ENCODE measurements at regions not wholly inside any gene's neighbourhood (a gene's known extent, or its start where the extent isn't known, plus 50 kb on each side); places are given as distances from the start of the nearest gene placed in this dataset.

DNA sequence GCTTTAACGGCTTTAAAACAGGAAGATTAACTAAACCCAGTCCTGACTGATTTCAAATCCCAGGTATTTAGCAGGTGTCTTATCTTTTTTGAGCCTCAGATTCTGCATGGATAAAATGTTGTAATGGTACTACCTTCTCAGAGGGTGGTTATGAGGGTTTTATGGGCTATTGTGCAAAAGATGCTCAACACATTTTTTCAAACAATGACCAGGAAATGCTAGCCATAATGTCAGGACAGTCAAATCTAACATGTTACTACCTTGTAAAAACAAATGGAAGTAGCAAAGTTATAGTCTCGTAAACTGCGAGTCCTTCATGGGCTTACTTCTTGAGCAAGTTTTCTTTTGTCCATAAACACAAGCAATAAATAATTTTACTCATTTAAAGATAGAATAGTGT, 162.1 kb upstream of the TFPI start:
- no peak for TF ChIP-seq EZH2phosphoT487 (IDR thresholded peaks at IDR 0.05; ENCODE audit: borderline replicate concordance, low read depth, low read length)
- TF ChIP-seq, protein P1, sequence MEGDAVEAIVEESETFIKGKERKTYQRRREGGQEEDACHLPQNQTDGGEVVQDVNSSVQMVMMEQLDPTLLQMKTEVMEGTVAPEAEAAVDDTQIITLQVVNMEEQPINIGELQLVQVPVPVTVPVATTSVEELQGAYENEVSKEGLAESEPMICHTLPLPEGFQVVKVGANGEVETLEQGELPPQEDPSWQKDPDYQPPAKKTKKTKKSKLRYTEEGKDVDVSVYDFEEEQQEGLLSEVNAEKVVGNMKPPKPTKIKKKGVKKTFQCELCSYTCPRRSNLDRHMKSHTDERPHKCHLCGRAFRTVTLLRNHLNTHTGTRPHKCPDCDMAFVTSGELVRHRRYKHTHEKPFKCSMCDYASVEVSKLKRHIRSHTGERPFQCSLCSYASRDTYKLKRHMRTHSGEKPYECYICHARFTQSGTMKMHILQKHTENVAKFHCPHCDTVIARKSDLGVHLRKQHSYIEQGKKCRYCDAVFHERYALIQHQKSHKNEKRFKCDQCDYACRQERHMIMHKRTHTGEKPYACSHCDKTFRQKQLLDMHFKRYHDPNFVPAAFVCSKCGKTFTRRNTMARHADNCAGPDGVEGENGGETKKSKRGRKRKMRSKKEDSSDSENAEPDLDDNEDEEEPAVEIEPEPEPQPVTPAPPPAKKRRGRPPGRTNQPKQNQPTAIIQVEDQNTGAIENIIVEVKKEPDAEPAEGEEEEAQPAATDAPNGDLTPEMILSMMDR (conservative IDR thresholded peaks at IDR 0.05; ENCODE audit: low read length), result no peak
- H2AFZ ChIP-seq (ENCODE audit: low read length), result no peak overlapping the region
- no peak overlapping the region for H3K4me2 ChIP-seq (ENCODE audit: low read length)
- POLR2A ChIA-PET, result no interaction called here
- H3K79me2 ChIP-seq (ENCODE audit: insufficient read depth, low read depth, low read length), result no peaks in the 10 kb centered on the region
- DNase-seq (ENCODE audit: low spot score), result no peak
- no peaks in the 10 kb centered on the region for H3K9me3 ChIP-seq (ENCODE audit: low read length)
- no peaks in the 10 kb centered on the region for H3K36me3 ChIP-seq (ENCODE audit: insufficient read depth, low read length)
- intact Hi-C loops (cut with micrococcal nuclease; ENCODE audit: unreplicated experiment), result no loop called here
- no peaks in the 10 kb centered on the region for H3K9me2 ChIP-seq (ENCODE audit: insufficient read depth, low read length)
- no peak overlapping the region for H3K27ac ChIP-seq (ENCODE audit: low read depth, low read length, poor library complexity, severe bottlenecking)
- H3K4me1 ChIP-seq (ENCODE audit: insufficient read depth, low read length, poor library complexity, severe bottlenecking), result no peaks in the 10 kb centered on the region
- no peaks in the 10 kb centered on the region for H4K20me1 ChIP-seq (ENCODE audit: insufficient read depth, low read length)
- CTCF ChIA-PET (ENCODE audit: unreplicated experiment), result no interaction called here
- no TSS peak for BruUV-seq (replicated peaks)
- no peak overlapping the region for H3K4me3 ChIP-seq (ENCODE audit: low read depth, low read length, poor library complexity, severe bottlenecking)

DNA sequence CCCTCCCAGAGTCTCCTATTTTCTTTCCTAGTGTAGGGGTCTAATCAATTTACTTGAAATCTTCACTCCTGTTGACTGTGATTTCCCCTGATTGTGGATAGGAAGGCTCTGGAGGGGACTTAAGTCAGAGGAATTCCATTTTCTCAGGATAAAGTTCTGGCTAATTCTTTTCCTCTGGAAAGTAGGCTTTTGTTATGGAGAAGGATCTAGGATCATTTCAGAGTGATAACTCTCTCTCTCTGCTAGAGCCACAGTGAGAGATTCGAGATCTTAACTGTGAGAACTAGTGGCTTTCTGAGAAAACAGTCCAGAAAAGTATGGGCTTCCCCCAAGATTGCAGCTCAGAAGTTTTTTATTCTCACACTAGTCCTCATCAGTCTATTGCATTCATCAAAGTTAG, 163.9 kb upstream of the TFPI start:
- H3K9me3 ChIP-seq (ENCODE audit: low read length), result no peaks in the 10 kb centered on the region
- H3K4me1 ChIP-seq (ENCODE audit: insufficient read depth, low read length, poor library complexity, severe bottlenecking), result no peaks in the 10 kb centered on the region
- BruUV-seq (replicated peaks), result no TSS peak
- POLR2A ChIA-PET, result interaction anchor here (0.8 to 1.6 kb wide), 3 partner anchors 8 to 25 kb away, joined by 3 to 4 read pairs (median 4); no protein-coding TSS in a partner anchor
- H3K36me3 ChIP-seq (ENCODE audit: insufficient read depth, low read length), result no peaks in the 10 kb centered on the region
- CTCF ChIA-PET (ENCODE audit: unreplicated experiment), result no interaction called here
- H3K27ac ChIP-seq (ENCODE audit: low read depth, low read length, poor library complexity, severe bottlenecking), result no peak overlapping the region
- no peak overlapping the region for H3K4me3 ChIP-seq (ENCODE audit: low read depth, low read length, poor library complexity, severe bottlenecking)
- DNase-seq (ENCODE audit: low spot score), result no peak
- no peaks in the 10 kb centered on the region for H4K20me1 ChIP-seq (ENCODE audit: insufficient read depth, low read length)
- H2AFZ ChIP-seq (ENCODE audit: low read length), result no peak overlapping the region
- intact Hi-C loops (cut with micrococcal nuclease; ENCODE audit: unreplicated experiment), result no loop called here
- H3K79me2 ChIP-seq (ENCODE audit: insufficient read depth, low read depth, low read length), result no peaks in the 10 kb centered on the region
- H3K4me2 ChIP-seq (ENCODE audit: low read length), result no peak overlapping the region
- no peak for TF ChIP-seq EZH2phosphoT487 (IDR thresholded peaks at IDR 0.05; ENCODE audit: borderline replicate concordance, low read depth, low read length)
- TF ChIP-seq, protein P1 (conservative IDR thresholded peaks at IDR 0.05; ENCODE audit: low read length), result no peak
- H3K9me2 ChIP-seq (ENCODE audit: insufficient read depth, low read length), result no peaks in the 10 kb centered on the region

DNA sequence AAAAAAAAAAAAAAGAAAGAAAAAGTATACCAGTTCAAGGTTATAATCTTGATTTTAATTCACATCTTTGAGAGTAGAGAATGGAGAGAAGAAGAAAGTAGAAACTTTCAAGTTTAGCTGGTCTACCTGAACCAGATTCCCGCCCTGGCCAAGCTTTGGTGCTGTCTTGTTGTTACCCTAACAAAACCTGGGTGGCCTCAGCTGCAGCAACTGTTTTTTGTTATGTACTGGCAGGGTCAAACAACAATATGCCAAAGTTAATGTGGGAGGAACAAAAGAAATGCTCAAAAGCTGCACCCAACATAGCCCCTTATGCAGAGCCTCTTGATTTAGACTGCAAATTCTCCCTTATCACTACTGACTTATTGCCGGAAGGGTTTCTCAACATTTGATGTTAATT, 165.3 kb upstream of the TFPI start:
- no TSS peak for BruUV-seq (replicated peaks)
- TF ChIP-seq, protein P1 (conservative IDR thresholded peaks at IDR 0.05; ENCODE audit: low read length), result no peak
- no peak for TF ChIP-seq EZH2phosphoT487 (IDR thresholded peaks at IDR 0.05; ENCODE audit: borderline replicate concordance, low read depth, low read length)
- no peak for DNase-seq (ENCODE audit: low spot score)
- Histone ChIP-seq H3K4me3 (ENCODE audit: low read depth, low read length, poor library complexity, severe bottlenecking) (no peak overlapping the region), H3K79me2 (ENCODE audit: insufficient read depth, low read depth, low read length) (no peaks in the 10 kb centered on the region), H3K9me3 (ENCODE audit: low read length) (no peaks in the 10 kb centered on the region), H3K27ac (ENCODE audit: low read depth, low read length, poor library complexity, severe bottlenecking) (no peak overlapping the region), H3K9me2 (ENCODE audit: insufficient read depth, low read length) (no peaks in the 10 kb centered on the region), H4K20me1 (ENCODE audit: insufficient read depth, low read length) (no peaks in the 10 kb centered on the region), H3K4me1 (ENCODE audit: insufficient read depth, low read length, poor library complexity, severe bottlenecking) (no peaks in the 10 kb centered on the region), H3K4me2 (ENCODE audit: low read length) (no peak overlapping the region), H3K36me3 (ENCODE audit: insufficient read depth, low read length) (no peaks in the 10 kb centered on the region), H2AFZ (ENCODE audit: low read length) (no peak overlapping the region)
- POLR2A ChIA-PET, result interaction anchor here (1.6 kb wide), 1 partner anchor 9 kb away, joined by 4 read pairs; no protein-coding TSS in a partner anchor
- CTCF ChIA-PET (ENCODE audit: unreplicated experiment), result interaction anchor here (0.6 kb wide), 1 partner anchor 795 kb away, joined by 6 read pairs; no protein-coding TSS in a partner anchor
- intact Hi-C loops (cut with micrococcal nuclease; ENCODE audit: unreplicated experiment), result no loop called here

Measured in OCI-LY7 (cell line).